Nephron (organoid): ENCODE measurements at regions not wholly inside any gene's neighbourhood (a gene's known extent, or its start where the extent isn't known, plus 50 kb on each side); places are given as distances from the start of the nearest gene placed in this dataset.
"Not testable (repeated sequence)": the region's sequence is repeated elsewhere in the genome, so short reads cannot be mapped to it uniquely, and the experiment has no call there.

Source experiments
- H3K27ac Mint-ChIP-seq, 3 experiments: 2 replicates each; pipeline ENCODE4 v1.8.0; 2020; ENCODE audit warnings: mixed read lengths in 3 of 3, mild to moderate bottlenecking in 2 of 3, moderate library complexity in 1 of 3
- H3K27me3 Mint-ChIP-seq: 2 replicates; pipeline ENCODE4 v1.8.0; 2021; ENCODE audit warnings: low read depth, mild to moderate bottlenecking, moderate library complexity, mixed read lengths
- H3K36me3 Mint-ChIP-seq: 2 replicates; pipeline ENCODE4 v1.8.0; 2020; ENCODE audit warnings: low read depth, mixed read lengths
- H3K4me1 Mint-ChIP-seq: 2 replicates; pipeline ENCODE4 v1.8.0; 2020; ENCODE audit warnings: mixed read lengths
- H3K4me3 Mint-ChIP-seq, 3 experiments: 2 replicates each; pipeline ENCODE4 v1.8.0; 2020; ENCODE audit warnings: mild to moderate bottlenecking in 3 of 3, mixed read lengths in 3 of 3, moderate library complexity in 2 of 3
- H3K9me3 Mint-ChIP-seq: 2 replicates; pipeline ENCODE4 v1.8.0; 2020; ENCODE audit warnings: mixed read lengths
- CTCF ChIP-seq, 3 experiments: fragments of 200-600 bp; sonication (generic); IDR thresholded peaks; one replicate each; pipeline ENCODE4 v1.5.0; 2021; ENCODE audit warnings: antibody characterized with exemption in 3 of 3; ENCODE audit not compliant: unreplicated experiment in 3 of 3

- no peak for TF ChIP-seq CTCF (IDR thresholded peaks at IDR 0.05; ENCODE audit: unreplicated experiment in 3 of 3)
- Mint-ChIP-seq H3K9me3 (no peaks in the 10 kb centered on the region), H3K36me3 (no peaks in the 10 kb centered on the region), H3K27me3 (no peaks in the 10 kb centered on the region), H3K4me1 (peaks cover 16% of the 10 kb centered on the region), H3K4me3 (no peak overlapping the region), H3K27ac (no peak overlapping the region)
Observed at GRCh38 chr4:159778298-159778697, 675.4 kb downstream of the RAPGEF2 start.

GRCh38 chr4:159779716-159780115, 676.8 kb downstream of the RAPGEF2 start:
- Mint-ChIP-seq H3K36me3 (no peaks in the 10 kb centered on the region), H3K27ac (no peak overlapping the region), H3K4me1 (peaks cover 16% of the 10 kb centered on the region), H3K27me3 (no peaks in the 10 kb centered on the region), H3K4me3 (no peak overlapping the region), H3K9me3 (peaks cover 3% of the 10 kb centered on the region)
- TF ChIP-seq CTCF (IDR thresholded peaks at IDR 0.05; ENCODE audit: unreplicated experiment in 3 of 3), result no peak

- no peak for TF ChIP-seq CTCF (IDR thresholded peaks at IDR 0.05; ENCODE audit: unreplicated experiment in 3 of 3)
- Mint-ChIP-seq H3K27me3 (no peaks in the 10 kb centered on the region), H3K27ac (no peak overlapping the region), H3K4me1 (peaks cover 16% of the 10 kb centered on the region), H3K36me3 (no peaks in the 10 kb centered on the region), H3K4me3 (no peak overlapping the region), H3K9me3 (peaks cover 6% of the 10 kb centered on the region)
Observed at GRCh38 chr4:159780196-159780922, 677.5 kb downstream of the RAPGEF2 start.

- Mint-ChIP-seq H3K27ac (no peak overlapping the region), H3K4me1 (no peaks in the 10 kb centered on the region), H3K27me3 (no peaks in the 10 kb centered on the region), H3K4me3 (no peak overlapping the region), H3K36me3 (no peaks in the 10 kb centered on the region), H3K9me3 (peaks cover 22% of the 10 kb centered on the region)
- no peak for TF ChIP-seq CTCF (IDR thresholded peaks at IDR 0.05; ENCODE audit: unreplicated experiment in 3 of 3)
Observed at GRCh38 chr4:159787901-159788300, 685.0 kb downstream of the RAPGEF2 start.

GRCh38 chr4:159791334-159791733, 688.5 kb downstream of the RAPGEF2 start:
- Mint-ChIP-seq H3K27me3 (no peaks in the 10 kb centered on the region), H3K9me3 (peaks cover 11% of the 10 kb centered on the region), H3K4me3 (no peak overlapping the region), H3K4me1 (no peaks in the 10 kb centered on the region), H3K27ac (peak overlapping the region in 1 of 3 experiments; percentile 5), H3K36me3 (no peaks in the 10 kb centered on the region)
- TF ChIP-seq CTCF (IDR thresholded peaks at IDR 0.05; ENCODE audit: unreplicated experiment in 3 of 3), result no peak

GRCh38 chr4:159804592-159804991, 701.7 kb downstream of the RAPGEF2 start:
- H3K27me3 Mint-ChIP-seq, H3K4me3 Mint-ChIP-seq, H3K27ac Mint-ChIP-seq, H3K36me3 Mint-ChIP-seq, H3K9me3 Mint-ChIP-seq, H3K4me1 Mint-ChIP-seq: not testable (repeated sequence)
